Epithelial cell of esophagus (primary cell): ENCODE measurements at regions not wholly inside any gene's neighbourhood (a gene's known extent, or its start where the extent isn't known, plus 50 kb on each side); places are given as distances from the start of the nearest gene placed in this dataset.

Experiments
- DNase-seq: peaks from one replicate; pipeline ENCODE4 v3.0.0; 2010; ENCODE audit warnings: low read depth
- H3K4me3 ChIP-seq: 2 replicates; pipeline ENCODE4 v1.5.1; 2011; ENCODE audit warnings: mild to moderate bottlenecking, low read length, control low read depth
- TF ChIP-seq, protein P1 (sequence below): IDR thresholded peaks from 2 replicates; pipeline ENCODE4 v1.5.1; 2011; ENCODE audit warnings: low read depth, mild to moderate bottlenecking, low read length, control low read depth, inconsistent platforms; ENCODE audit not compliant: insufficient read depth; ENCODE audit errors: missing control alignments

GRCh38 chr7:69545175-69545574 is 53.1 kb upstream of the AUTS2 start:
- H3K4me3 ChIP-seq = no peak overlapping the region
- DNase-seq = no peak
- TF ChIP-seq, protein P1, sequence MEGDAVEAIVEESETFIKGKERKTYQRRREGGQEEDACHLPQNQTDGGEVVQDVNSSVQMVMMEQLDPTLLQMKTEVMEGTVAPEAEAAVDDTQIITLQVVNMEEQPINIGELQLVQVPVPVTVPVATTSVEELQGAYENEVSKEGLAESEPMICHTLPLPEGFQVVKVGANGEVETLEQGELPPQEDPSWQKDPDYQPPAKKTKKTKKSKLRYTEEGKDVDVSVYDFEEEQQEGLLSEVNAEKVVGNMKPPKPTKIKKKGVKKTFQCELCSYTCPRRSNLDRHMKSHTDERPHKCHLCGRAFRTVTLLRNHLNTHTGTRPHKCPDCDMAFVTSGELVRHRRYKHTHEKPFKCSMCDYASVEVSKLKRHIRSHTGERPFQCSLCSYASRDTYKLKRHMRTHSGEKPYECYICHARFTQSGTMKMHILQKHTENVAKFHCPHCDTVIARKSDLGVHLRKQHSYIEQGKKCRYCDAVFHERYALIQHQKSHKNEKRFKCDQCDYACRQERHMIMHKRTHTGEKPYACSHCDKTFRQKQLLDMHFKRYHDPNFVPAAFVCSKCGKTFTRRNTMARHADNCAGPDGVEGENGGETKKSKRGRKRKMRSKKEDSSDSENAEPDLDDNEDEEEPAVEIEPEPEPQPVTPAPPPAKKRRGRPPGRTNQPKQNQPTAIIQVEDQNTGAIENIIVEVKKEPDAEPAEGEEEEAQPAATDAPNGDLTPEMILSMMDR = no peak
